ENCODE measurements at regions not wholly inside any gene's neighbourhood (a gene's known extent, or its start where the extent isn't known, plus 50 kb on each side); places are given as distances from the start of the nearest gene placed in this dataset.

- intact Hi-C loops (cut with micrococcal nuclease) = no loop called here
- Histone ChIP-seq H3K4me3 (replicated peaks in 1 of 2; ENCODE audit: low read depth in 1 of 2, low read length in 2 of 2) (no peak overlapping the region), H3K4me1 (ENCODE audit: control insufficient read depth in 1 of 2, insufficient read depth in 2 of 2, low read length in 2 of 2) (no peaks in the 10 kb centered on the region), H3K27me3 (ENCODE audit: insufficient read depth, low read length) (peaks cover 9% of the 10 kb centered on the region; the same call in 1 of the 2 replicates), H3K79me2 (ENCODE audit: insufficient read depth, low read length) (no peaks in the 10 kb centered on the region), H3K9ac (ENCODE audit: low read length) (no peak overlapping the region), H2AFZ (ENCODE audit: low read depth, low read length, poor library complexity, severe bottlenecking) (no peak overlapping the region), H3K9me2 (ENCODE audit: insufficient read depth) (no peaks in the 10 kb centered on the region), H3K27ac (ENCODE audit: low read depth, low read length) (no peak overlapping the region), H4K20me1 (ENCODE audit: insufficient read depth) (no peaks in the 10 kb centered on the region), H3K9me3 (ENCODE audit: control insufficient read depth in 1 of 2, insufficient read depth in 1 of 2, low read depth in 1 of 2, low read length in 2 of 2) (no peaks in the 10 kb centered on the region), H3K36me3 (ENCODE audit: control insufficient read depth in 1 of 2, insufficient read depth in 2 of 2, low read length in 2 of 2) (no peaks in the 10 kb centered on the region), H3K4me2 (ENCODE audit: low read length) (no peak overlapping the region)
- no peak for TF ChIP-seq ZNF274 (IDR thresholded peaks at IDR 0.05; ENCODE audit: low read depth, low read length)
- no peak for TF ChIP-seq ZFX (IDR thresholded peaks at IDR 0.05)
- TF ChIP-seq JUND (IDR thresholded peaks at IDR 0.05) = no peak
- TF ChIP-seq ATF3 (IDR thresholded peaks at IDR 0.05) = no peak
- TF ChIP-seq SRF (IDR thresholded peaks at IDR 0.05; ENCODE audit: low read depth) = no peak
- TF ChIP-seq REST (IDR thresholded peaks at IDR 0.05; ENCODE audit: low read depth) = no peak
- TF ChIP-seq ZBTB33 (IDR thresholded peaks at IDR 0.05; ENCODE audit: extremely low read depth, insufficient replicate concordance, low read length) = no peak
- TF ChIP-seq EGR1 (IDR thresholded peaks at IDR 0.05; ENCODE audit: low read depth) = no peak
- TF ChIP-seq SIN3A (IDR thresholded peaks at IDR 0.05; ENCODE audit: low read depth) = no peak
- no peak for TF ChIP-seq CBX3 (IDR thresholded peaks at IDR 0.05; ENCODE audit: low read depth)
- no peak for TF ChIP-seq SP1 (IDR thresholded peaks at IDR 0.05; ENCODE audit: low read depth)
- no peak for TF ChIP-seq EZH2phosphoT487 (IDR thresholded peaks at IDR 0.05; ENCODE audit: borderline replicate concordance)
- no peak for TF ChIP-seq MAX (IDR thresholded peaks at IDR 0.05)
- no peak for TF ChIP-seq ELF1 (IDR thresholded peaks at IDR 0.05; ENCODE audit: borderline replicate concordance, low read depth)
- no peak for TF ChIP-seq RAD21 (IDR thresholded peaks at IDR 0.05; ENCODE audit: low read depth)
- DNase-seq (ENCODE audit: low read depth, low spot score) (no peak), ATAC-seq (no peak)
- POLR2A ChIA-PET = no interaction called here
- CTCF ChIA-PET = no interaction called here
- BruUV-seq (replicated peaks) = no TSS peak
- RAD21 ChIA-PET (ENCODE audit: low non-redundant PET in 1 of 2, low total read pairs in 2 of 2, uncharacterized antibody in 2 of 2, unreplicated experiment in 2 of 2) = no interaction called here
Observed at GRCh38 chr1:147052677-147053076, 114.6 kb downstream of the NBPF12 start.
